Cardiac fibroblast (primary cell): ENCODE measurements at regions not wholly inside any gene's neighbourhood (a gene's known extent, or its start where the extent isn't known, plus 50 kb on each side); places are given as distances from the start of the nearest gene placed in this dataset.

ENCODE experiments used
- DNase-seq, 2 donors: peaks; one replicate each; pipeline versions ENCODE4 v3.0.0 to v3.0.0-alpha.2; 2010; ENCODE audit warnings: low read depth in 2 of 2
- H3K4me3 ChIP-seq, 2 donors: replicated peaks in 1 of 2; 1 replicate in 1 of 2; 2 replicates in 1 of 2; pipeline ENCODE4 v1.5.1; 2011; ENCODE audit warnings: low read depth in 2 of 2, low read length in 2 of 2, mild to moderate bottlenecking in 2 of 2, moderate library complexity in 1 of 2
- CTCF ChIP-seq: IDR thresholded peaks from one replicate; pipeline ENCODE4 v1.5.1; 2011; ENCODE audit warnings: low read depth, mild to moderate bottlenecking, low read length, inconsistent platforms

- no peak for TF ChIP-seq CTCF
- DNase-seq = no peak
Observed at GRCh38 chr7:35485436-35485835, 209.5 kb downstream of the HERPUD2 start.

GRCh38 chr7:35483568-35483967, 211.4 kb downstream of the HERPUD2 start:
- no peak for DNase-seq
- H3K4me3 ChIP-seq = no peak overlapping the region
- TF ChIP-seq CTCF = no peak

More at GRCh38 chr7:35485436-35485835, 209.5 kb downstream of the HERPUD2 start:
- no peak overlapping the region for H3K4me3 ChIP-seq

- H3K4me3 ChIP-seq = no peak overlapping the region
- no peak for TF ChIP-seq CTCF
- no peak for DNase-seq
Observed at GRCh38 chr7:35482231-35482630, 212.7 kb downstream of the HERPUD2 start.

GRCh38 chr7:35480806-35481205, 214.1 kb downstream of the HERPUD2 start:
- H3K4me3 ChIP-seq = no peak overlapping the region
- DNase-seq = no peak
- no peak for TF ChIP-seq CTCF

- H3K4me3 ChIP-seq = no peak overlapping the region
- no peak for DNase-seq
- TF ChIP-seq CTCF = no peak
Observed at GRCh38 chr7:35477609-35478008, 217.3 kb downstream of the HERPUD2 start.

GRCh38 chr7:35474100-35474499, 220.2 kb upstream of the TBX20 start:
- no peak for TF ChIP-seq CTCF
- no peak overlapping the region for H3K4me3 ChIP-seq
- no peak for DNase-seq

- no peak for DNase-seq
- TF ChIP-seq CTCF = no peak
- H3K4me3 ChIP-seq = no peak overlapping the region
Observed at GRCh38 chr7:35468606-35469005, 214.7 kb upstream of the TBX20 start.
